ENCODE measurements at regions not wholly inside any gene's neighbourhood (a gene's known extent, or its start where the extent isn't known, plus 50 kb on each side); places are given as distances from the start of the nearest gene placed in this dataset.

- 70 to 91% methylated on average over 4 to 5 of the region's 7 CpGs for WGBS, 2 donors
- Histone ChIP-seq H3K27ac (no peak overlapping the region), H3K9me3 (no peaks in the 10 kb centered on the region), H3K4me1 (no peaks in the 10 kb centered on the region), H3K36me3 (no peaks in the 10 kb centered on the region), H3K4me3 (no peak overlapping the region), H3K27me3 (no peaks in the 10 kb centered on the region)
- intact Hi-C loops (cut with DNase I) = no loop called here
- TF ChIP-seq POLR2A (IDR thresholded peaks at IDR 0.05) (no peak), CTCF (IDR thresholded peaks at IDR 0.05) (no peak)
- no peak for DNase-seq
Observed at GRCh38 chr6:49264496-49264895, 198.6 kb downstream of the MMUT start.

GRCh38 chr6:49257549-49257948 lies 205.5 kb downstream of the MMUT start:
- H3K4me1 ChIP-seq = peaks cover 0 to 5% (median 0%) of the 10 kb centered on the region in 3 donors
- H3K9me3 ChIP-seq = no peaks in the 10 kb centered on the region
- no peak overlapping the region for H3K27ac ChIP-seq
- 39 to 57% methylated on average over 3 of the region's 3 CpGs for WGBS, 2 donors
- no peak overlapping the region for H3K4me3 ChIP-seq
- intact Hi-C loops (cut with DNase I) = no loop called here
- H3K36me3 ChIP-seq = no peaks in the 10 kb centered on the region
- H3K27me3 ChIP-seq = no peaks in the 10 kb centered on the region
- TF ChIP-seq CTCF (IDR thresholded peaks at IDR 0.05) (no peak), POLR2A (IDR thresholded peaks at IDR 0.05) (no peak)
- DNase-seq = no peak

GRCh38 chr6:49255335-49255734 lies 207.7 kb downstream of the MMUT start:
- no peaks in the 10 kb centered on the region for H3K27me3 ChIP-seq
- no peak for DNase-seq
- no peaks in the 10 kb centered on the region for H3K9me3 ChIP-seq
- H3K36me3 ChIP-seq = no peaks in the 10 kb centered on the region
- H3K4me3 ChIP-seq = no peak overlapping the region
- intact Hi-C loops (cut with DNase I) = no loop called here
- TF ChIP-seq CTCF (IDR thresholded peaks at IDR 0.05) (no peak), POLR2A (IDR thresholded peaks at IDR 0.05) (no peak)
- 76 to 91% methylated on average over 3 of the region's 3 CpGs for WGBS, 2 donors
- peaks cover 0 to 6% (median 0%) of the 10 kb centered on the region in 3 donors for H3K4me1 ChIP-seq
- no peak overlapping the region for H3K27ac ChIP-seq

- Histone ChIP-seq H3K27ac (no peak overlapping the region), H3K4me3 (no peak overlapping the region), H3K36me3 (no peaks in the 10 kb centered on the region), H3K4me1 (peaks cover 0 to 6% (median 0%) of the 10 kb centered on the region in 3 donors), H3K9me3 (no peaks in the 10 kb centered on the region), H3K27me3 (no peaks in the 10 kb centered on the region)
- DNase-seq = no peak
- 22 to 73% methylated on average over 1 of the region's 1 CpG for WGBS, 2 donors
- TF ChIP-seq POLR2A (IDR thresholded peaks at IDR 0.05) = no peak
- no peak for TF ChIP-seq CTCF (IDR thresholded peaks at IDR 0.05)
- intact Hi-C loops (cut with DNase I) = no loop called here
Observed at GRCh38 chr6:49252901-49253300, 210.2 kb downstream of the MMUT start.

GRCh38 chr6:49233483-49233882 lies 229.6 kb downstream of the MMUT start:
- H3K4me1 ChIP-seq = no peaks in the 10 kb centered on the region
- no peaks in the 10 kb centered on the region for H3K27me3 ChIP-seq
- H3K4me3 ChIP-seq = no peak overlapping the region
- TF ChIP-seq POLR2A (IDR thresholded peaks at IDR 0.05) (no peak), CTCF (IDR thresholded peaks at IDR 0.05) (no peak)
- intact Hi-C loops (cut with DNase I) = no loop called here
- H3K27ac ChIP-seq = no peak overlapping the region
- no peaks in the 10 kb centered on the region for H3K36me3 ChIP-seq
- DNase-seq = no peak
- no peaks in the 10 kb centered on the region for H3K9me3 ChIP-seq
